ENCODE measurements at regions not wholly inside any gene's neighbourhood (a gene's known extent, or its start where the extent isn't known, plus 50 kb on each side); places are given as distances from the start of the nearest gene placed in this dataset.
"Not testable (repeated sequence)": the region's sequence is repeated elsewhere in the genome, so short reads cannot be mapped to it uniquely, and the experiment has no call there.

DNA sequence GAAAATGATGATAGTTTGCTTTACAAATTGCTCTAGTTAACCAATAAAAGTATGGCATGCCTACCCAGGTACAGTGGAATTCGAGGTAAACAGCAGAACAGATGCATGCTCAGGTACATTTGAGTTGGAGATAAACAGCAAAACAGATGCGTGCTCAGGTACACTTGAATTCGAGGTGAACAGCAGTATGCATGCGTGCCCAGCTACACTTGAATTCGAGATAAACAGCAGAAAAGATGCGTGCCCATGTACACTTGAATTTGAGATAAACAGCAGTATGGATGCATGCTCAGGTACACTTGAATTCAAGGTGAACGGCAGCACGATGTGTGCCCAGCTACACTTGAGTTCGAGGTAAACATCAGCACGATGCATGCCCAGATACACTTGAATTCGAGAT is 155.2 kb upstream of the TPTE start:
- TF ChIP-seq, protein P1, sequence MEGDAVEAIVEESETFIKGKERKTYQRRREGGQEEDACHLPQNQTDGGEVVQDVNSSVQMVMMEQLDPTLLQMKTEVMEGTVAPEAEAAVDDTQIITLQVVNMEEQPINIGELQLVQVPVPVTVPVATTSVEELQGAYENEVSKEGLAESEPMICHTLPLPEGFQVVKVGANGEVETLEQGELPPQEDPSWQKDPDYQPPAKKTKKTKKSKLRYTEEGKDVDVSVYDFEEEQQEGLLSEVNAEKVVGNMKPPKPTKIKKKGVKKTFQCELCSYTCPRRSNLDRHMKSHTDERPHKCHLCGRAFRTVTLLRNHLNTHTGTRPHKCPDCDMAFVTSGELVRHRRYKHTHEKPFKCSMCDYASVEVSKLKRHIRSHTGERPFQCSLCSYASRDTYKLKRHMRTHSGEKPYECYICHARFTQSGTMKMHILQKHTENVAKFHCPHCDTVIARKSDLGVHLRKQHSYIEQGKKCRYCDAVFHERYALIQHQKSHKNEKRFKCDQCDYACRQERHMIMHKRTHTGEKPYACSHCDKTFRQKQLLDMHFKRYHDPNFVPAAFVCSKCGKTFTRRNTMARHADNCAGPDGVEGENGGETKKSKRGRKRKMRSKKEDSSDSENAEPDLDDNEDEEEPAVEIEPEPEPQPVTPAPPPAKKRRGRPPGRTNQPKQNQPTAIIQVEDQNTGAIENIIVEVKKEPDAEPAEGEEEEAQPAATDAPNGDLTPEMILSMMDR (IDR thresholded peaks at IDR 0.05): not testable (repeated sequence)
- not testable (repeated sequence) for TF ChIP-seq POLR2A (IDR thresholded peaks at IDR 0.05)

Measured in heart left ventricle (tissue), 13 donors.